ENCODE measurements at regions not wholly inside any gene's neighbourhood (a gene's known extent, or its start where the extent isn't known, plus 50 kb on each side); places are given as distances from the start of the nearest gene placed in this dataset.

- intact Hi-C loops (cut with DNase I), result no loop called here
- WGBS, result 96% methylated on average over 4 of the region's 4 CpGs
- H3K27ac ChIP-seq, result no peak overlapping the region
- H3K4me1 ChIP-seq (replicated peaks), result no peaks in the 10 kb centered on the region
- H3K9me3 ChIP-seq, result no peaks in the 10 kb centered on the region
- TF ChIP-seq POLR2AphosphoS5 (IDR thresholded peaks at IDR 0.05) (no peak), CTCF (IDR thresholded peaks at IDR 0.05) (no peak), POLR2A (IDR thresholded peaks at IDR 0.05) (no peak)
- DNase-seq (ENCODE audit: low spot score), result no peak
- no peak overlapping the region for H3K4me3 ChIP-seq
- no peaks in the 10 kb centered on the region for H3K36me3 ChIP-seq
- no peaks in the 10 kb centered on the region for H3K27me3 ChIP-seq (replicated peaks; ENCODE audit: insufficient read depth)
These were observed 282.3 kb downstream of the SPRY2 start for GRCh38 chr13:80058626-80059025.

GRCh38 chr13:80055847-80056246, 285.1 kb downstream of the SPRY2 start:
- no peaks in the 10 kb centered on the region for H3K4me1 ChIP-seq (replicated peaks)
- no peaks in the 10 kb centered on the region for H3K27me3 ChIP-seq (replicated peaks; ENCODE audit: insufficient read depth)
- 75% methylated on average over 4 of the region's 4 CpGs for WGBS
- no peak for DNase-seq (ENCODE audit: low spot score)
- no peaks in the 10 kb centered on the region for H3K36me3 ChIP-seq
- no peak overlapping the region for H3K4me3 ChIP-seq
- intact Hi-C loops (cut with DNase I), result no loop called here
- no peaks in the 10 kb centered on the region for H3K9me3 ChIP-seq
- H3K27ac ChIP-seq, result no peak overlapping the region
- TF ChIP-seq CTCF (IDR thresholded peaks at IDR 0.05), result no peak
- TF ChIP-seq POLR2A (IDR thresholded peaks at IDR 0.05), result no peak
- no peak for TF ChIP-seq POLR2AphosphoS5 (IDR thresholded peaks at IDR 0.05)

GRCh38 chr13:80054806-80055205, 286.1 kb downstream of the SPRY2 start:
- no peaks in the 10 kb centered on the region for H3K4me1 ChIP-seq (replicated peaks)
- H3K4me3 ChIP-seq, result no peak overlapping the region
- H3K36me3 ChIP-seq, result no peaks in the 10 kb centered on the region
- intact Hi-C loops (cut with DNase I), result no loop called here
- H3K9me3 ChIP-seq, result no peaks in the 10 kb centered on the region
- TF ChIP-seq POLR2AphosphoS5 (IDR thresholded peaks at IDR 0.05), result no peak
- TF ChIP-seq POLR2A (IDR thresholded peaks at IDR 0.05), result no peak
- no peak for TF ChIP-seq CTCF (IDR thresholded peaks at IDR 0.05)
- 85% methylated on average over 3 of the region's 3 CpGs for WGBS
- DNase-seq (ENCODE audit: low spot score), result no peak
- no peak overlapping the region for H3K27ac ChIP-seq
- H3K27me3 ChIP-seq (replicated peaks; ENCODE audit: insufficient read depth), result no peaks in the 10 kb centered on the region

GRCh38 chr13:80052286-80052685, 288.6 kb downstream of the SPRY2 start:
- TF ChIP-seq CTCF (IDR thresholded peaks at IDR 0.05) (no peak), POLR2AphosphoS5 (IDR thresholded peaks at IDR 0.05) (no peak), POLR2A (IDR thresholded peaks at IDR 0.05) (no peak)
- H3K27ac ChIP-seq, result no peak overlapping the region
- H3K4me1 ChIP-seq (replicated peaks), result no peaks in the 10 kb centered on the region
- no peak overlapping the region for H3K4me3 ChIP-seq
- H3K27me3 ChIP-seq (replicated peaks; ENCODE audit: insufficient read depth), result no peaks in the 10 kb centered on the region
- no peak for DNase-seq (ENCODE audit: low spot score)
- no peaks in the 10 kb centered on the region for H3K9me3 ChIP-seq
- intact Hi-C loops (cut with DNase I), result no loop called here
- H3K36me3 ChIP-seq, result no peaks in the 10 kb centered on the region

GRCh38 chr13:80050252-80050651, 290.7 kb downstream of the SPRY2 start:
- H3K27me3 ChIP-seq (replicated peaks; ENCODE audit: insufficient read depth), result no peaks in the 10 kb centered on the region
- no peak overlapping the region for H3K27ac ChIP-seq
- no peak for DNase-seq (ENCODE audit: low spot score)
- H3K4me1 ChIP-seq (replicated peaks), result no peaks in the 10 kb centered on the region
- no peaks in the 10 kb centered on the region for H3K9me3 ChIP-seq
- WGBS, result 89% methylated on average over 1 of the region's 1 CpG
- intact Hi-C loops (cut with DNase I), result no loop called here
- no peak for TF ChIP-seq POLR2A (IDR thresholded peaks at IDR 0.05)
- TF ChIP-seq CTCF (IDR thresholded peaks at IDR 0.05), result no peak
- no peak for TF ChIP-seq POLR2AphosphoS5 (IDR thresholded peaks at IDR 0.05)
- H3K4me3 ChIP-seq, result no peak overlapping the region
- no peaks in the 10 kb centered on the region for H3K36me3 ChIP-seq

All from prostate gland (tissue), 2 donors.